GM10266 (cell line): ENCODE measurements at regions not wholly inside any gene's neighbourhood (a gene's known extent, or its start where the extent isn't known, plus 50 kb on each side); places are given as distances from the start of the nearest gene placed in this dataset.

Source experiments
- DNase-seq: peaks from one replicate; pipeline ENCODE4 v3.0.0; 2012; ENCODE audit errors: extremely low spot score
- CTCF ChIP-seq: IDR thresholded peaks from 2 replicates; pipeline ENCODE4 v1.5.1; 2012; ENCODE audit warnings: mild to moderate bottlenecking, low read depth; ENCODE audit not compliant: control insufficient read depth, insufficient read depth; ENCODE audit errors: missing control alignments

- no peak for DNase-seq
- TF ChIP-seq CTCF: no peak
These were observed 54.9 kb downstream of the DIO3 start for GRCh38 chr14:101616202-101616601.

- no peak for DNase-seq
- no peak for TF ChIP-seq CTCF
These were observed 58.2 kb downstream of the DIO3 start for GRCh38 chr14:101619484-101619883.

- TF ChIP-seq CTCF: no peak
- no peak for DNase-seq
These were observed 58.9 kb downstream of the DIO3 start for GRCh38 chr14:101620031-101620788.

GRCh38 chr14:101620821-101621785 is 59.8 kb downstream of the DIO3 start:
- no peak for DNase-seq
- no peak for TF ChIP-seq CTCF

- TF ChIP-seq CTCF: no peak
- no peak for DNase-seq
These were observed 61.2 kb downstream of the DIO3 start for GRCh38 chr14:101622251-101623076.

GRCh38 chr14:101623077-101623372 is 61.7 kb downstream of the DIO3 start:
- TF ChIP-seq CTCF: no peak

More at GRCh38 chr14:101623077-101623372, 61.7 kb downstream of the DIO3 start:
- DNase-seq: no peak
